Panc1 (cell line): ENCODE measurements at regions not wholly inside any gene's neighbourhood (a gene's known extent, or its start where the extent isn't known, plus 50 kb on each side); places are given as distances from the start of the nearest gene placed in this dataset.

Experiments used
- ATAC-seq: fragments of 200-7000 bp; cut with Tn5 transposase; 2 replicates; pipeline ENCODE4 v1.9.1; 2020; ENCODE audit warnings: mild to moderate bottlenecking, moderate library complexity
- BruUV-seq: library from RNA; stranded (reverse); fragments of 400-500 nt; replicated peaks from 2 replicates; lab custom pipeline; 2021; lab: Mats Ljungman, UMichigan
- CTCF ChIA-PET: fragments of 300-600 bp; sonication (Branson Sonifier 250); formaldehyde crosslinking; loops from one replicate; lab custom pipeline; 2022; ENCODE audit warnings: antibody characterized with exemption; lab: Charles Lee
- POLR2A ChIA-PET: fragments of 300-600 bp; sonication (Branson Sonifier 250); formaldehyde crosslinking; loops from one replicate; lab custom pipeline; 2022; ENCODE audit warnings: antibody characterized with exemption; lab: Charles Lee
- DNase-seq: peaks from one replicate; pipeline ENCODE4 v3.0.0-alpha.2; 2010; ENCODE audit warnings: low read depth, low spot score
- H3K27ac ChIP-seq: 2 replicates; pipeline ENCODE4 v1.5.1; 2011; ENCODE audit warnings: mild to moderate bottlenecking, low read length, inconsistent platforms
- H3K27me3 ChIP-seq: fragments of 200-500 bp; sonication (Bioruptor generic); 2 replicates; pipeline ENCODE4 v1.6.0; 2014; ENCODE audit warnings: low read length, inconsistent platforms; ENCODE audit not compliant: control insufficient read depth, insufficient read depth
- H3K36me3 ChIP-seq: fragments of 200-500 bp; sonication (Bioruptor generic); 2 replicates; pipeline ENCODE4 v1.5.1; 2014; ENCODE audit warnings: inconsistent platforms, mild to moderate bottlenecking, low read length, moderate library complexity; ENCODE audit not compliant: control insufficient read depth, insufficient read depth
- H3K4me1 ChIP-seq: 2 replicates; pipeline ENCODE4 v1.5.1; 2011; ENCODE audit warnings: inconsistent platforms, mild to moderate bottlenecking, low read length, moderate library complexity; ENCODE audit not compliant: control insufficient read depth, insufficient read depth
- H3K4me3 ChIP-seq, 2 experiments: 2 replicates each; pipeline ENCODE4 v1.5.1; 2011 to 2012; ENCODE audit warnings: low read depth in 2 of 2, low read length in 2 of 2, mild to moderate bottlenecking in 2 of 2, inconsistent platforms in 1 of 2, moderate library complexity in 1 of 2
- H3K9me3 ChIP-seq: fragments of 200-500 bp; sonication (Bioruptor generic); 2 replicates; pipeline ENCODE4 v1.5.1; 2014; ENCODE audit warnings: low read depth, mild to moderate bottlenecking, inconsistent platforms, low read length, moderate library complexity; ENCODE audit not compliant: control insufficient read depth, insufficient read depth
- CTCF ChIP-seq: fragments of 450-650 bp; IDR thresholded peaks from 2 replicates; pipeline ENCODE4 v1.5.1; 2017; ENCODE audit warnings: mild to moderate bottlenecking
- POLR2AphosphoS5 ChIP-seq: IDR thresholded peaks from 2 replicates; pipeline ENCODE4 v1.6.1; 2012; ENCODE audit warnings: mild to moderate bottlenecking, low read depth, low read length, moderate library complexity
- REST ChIP-seq, 2 experiments: IDR thresholded peaks; 2 replicates each; pipeline ENCODE4 v1.6.1; 2011 to 2012; ENCODE audit warnings: low read depth in 2 of 2, control low read depth in 1 of 2, low read length in 1 of 2, mild to moderate bottlenecking in 1 of 2, moderate library complexity in 1 of 2; ENCODE audit not compliant: insufficient read depth in 1 of 2
- SIN3A ChIP-seq: IDR thresholded peaks from 2 replicates; pipeline ENCODE4 v1.6.1; 2012; ENCODE audit warnings: low read depth, mild to moderate bottlenecking, low read length, moderate library complexity, borderline replicate concordance; ENCODE audit not compliant: insufficient read depth
- TCF7L2 ChIP-seq: IDR thresholded peaks from 2 replicates; pipeline ENCODE4 v1.6.1; 2011; ENCODE audit warnings: mild to moderate bottlenecking, low read depth, low read length, inconsistent platforms
- in situ Hi-C: cut with HindIII; loops from 2 replicates; pipeline ENCODE4 v1.10.0; 2016; ENCODE audit warnings: low sequenced_read_pairs, low pct_unique_long_range_greater_than_20kb
- intact Hi-C: fragments of 100-400 bp; cut with micrococcal nuclease; formaldehyde crosslinking; loops from one replicate; pipeline ENCODE4 v1.10.0; 2022; ENCODE audit not compliant: unreplicated experiment

- no peak overlapping the region for H3K27ac ChIP-seq
- TF ChIP-seq POLR2AphosphoS5 (no peak), CTCF (no peak), REST (IDR thresholded peaks at IDR 0.05; ENCODE audit: insufficient read depth in 1 of 2, low read depth in 2 of 2, low read length in 1 of 2) (no peak), TCF7L2 (no peak), SIN3A (no peak)
- no peaks in the 10 kb centered on the region for H3K9me3 ChIP-seq
- DNase-seq = no peak
- intact Hi-C loops (no loop called here), in situ Hi-C loops (no loop called here)
- H3K4me1 ChIP-seq = no peaks in the 10 kb centered on the region
- H3K27me3 ChIP-seq = 0 out of 2 replicates have a peak, but pooled peaks cover 7% of the 10 kb centered on the region
- H3K36me3 ChIP-seq = no peaks in the 10 kb centered on the region
- CTCF ChIA-PET = no interaction called here
- H3K4me3 ChIP-seq = no peak overlapping the region
- BruUV-seq = no TSS peak
- POLR2A ChIA-PET = no interaction called here
- ATAC-seq = no peak
Observed at GRCh38 chr2:204134421-204134820, 197.9 kb downstream of the ICOS start.

GRCh38 chr2:204135752-204136151 lies 199.2 kb downstream of the ICOS start:
- H3K9me3 ChIP-seq = no peaks in the 10 kb centered on the region
- H3K27me3 ChIP-seq = 0 out of 2 replicates have a peak, but pooled peaks cover 9% of the 10 kb centered on the region
- TF ChIP-seq CTCF (no peak), SIN3A (no peak), POLR2AphosphoS5 (no peak), REST (IDR thresholded peaks at IDR 0.05; ENCODE audit: insufficient read depth in 1 of 2, low read depth in 2 of 2, low read length in 1 of 2) (no peak), TCF7L2 (no peak)
- CTCF ChIA-PET = no interaction called here
- DNase-seq = no peak
- in situ Hi-C loops = no loop called here
- no peak overlapping the region for H3K27ac ChIP-seq
- intact Hi-C loops = no loop called here
- no peaks in the 10 kb centered on the region for H3K36me3 ChIP-seq
- ATAC-seq = no peak
- BruUV-seq = no TSS peak
- POLR2A ChIA-PET = no interaction called here
- H3K4me3 ChIP-seq = no peak overlapping the region
- H3K4me1 ChIP-seq = no peaks in the 10 kb centered on the region
